ENCODE measurements at regions not wholly inside any gene's neighbourhood (a gene's known extent, or its start where the extent isn't known, plus 50 kb on each side); places are given as distances from the start of the nearest gene placed in this dataset.

DNA sequence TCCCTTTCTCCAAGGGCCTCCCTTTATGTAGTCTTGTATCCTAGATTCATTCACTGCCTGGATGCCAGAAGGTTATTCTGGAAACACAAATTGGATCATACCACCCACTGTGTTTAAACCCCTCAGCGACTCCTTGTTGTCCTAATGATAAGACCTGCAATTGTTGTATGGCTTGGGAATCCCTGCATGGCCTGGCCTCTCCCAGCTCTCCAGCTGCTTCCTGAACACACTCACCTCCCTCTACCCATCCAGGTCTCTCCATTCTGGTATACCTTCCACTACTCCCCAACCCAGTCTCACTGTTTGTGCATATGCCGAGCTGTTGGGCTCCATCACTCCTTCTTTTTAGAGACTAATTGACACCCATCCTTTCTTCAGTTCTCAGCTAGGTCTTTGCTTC, 124.3 kb upstream of the ALX4 start (continued):
- TF ChIP-seq, protein P1, sequence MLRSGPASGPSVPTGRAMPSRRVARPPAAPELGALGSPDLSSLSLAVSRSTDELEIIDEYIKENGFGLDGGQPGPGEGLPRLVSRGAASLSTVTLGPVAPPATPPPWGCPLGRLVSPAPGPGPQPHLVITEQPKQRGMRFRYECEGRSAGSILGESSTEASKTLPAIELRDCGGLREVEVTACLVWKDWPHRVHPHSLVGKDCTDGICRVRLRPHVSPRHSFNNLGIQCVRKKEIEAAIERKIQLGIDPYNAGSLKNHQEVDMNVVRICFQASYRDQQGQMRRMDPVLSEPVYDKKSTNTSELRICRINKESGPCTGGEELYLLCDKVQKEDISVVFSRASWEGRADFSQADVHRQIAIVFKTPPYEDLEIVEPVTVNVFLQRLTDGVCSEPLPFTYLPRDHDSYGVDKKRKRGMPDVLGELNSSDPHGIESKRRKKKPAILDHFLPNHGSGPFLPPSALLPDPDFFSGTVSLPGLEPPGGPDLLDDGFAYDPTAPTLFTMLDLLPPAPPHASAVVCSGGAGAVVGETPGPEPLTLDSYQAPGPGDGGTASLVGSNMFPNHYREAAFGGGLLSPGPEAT (IDR thresholded peaks at IDR 0.05; ENCODE audit: low read depth) = no peak
- TF ChIP-seq BHLHE40 (IDR thresholded peaks at IDR 0.05; ENCODE audit: borderline replicate concordance in 1 of 2, low read depth in 2 of 2, low read length in 1 of 2) = no peak

DNA sequence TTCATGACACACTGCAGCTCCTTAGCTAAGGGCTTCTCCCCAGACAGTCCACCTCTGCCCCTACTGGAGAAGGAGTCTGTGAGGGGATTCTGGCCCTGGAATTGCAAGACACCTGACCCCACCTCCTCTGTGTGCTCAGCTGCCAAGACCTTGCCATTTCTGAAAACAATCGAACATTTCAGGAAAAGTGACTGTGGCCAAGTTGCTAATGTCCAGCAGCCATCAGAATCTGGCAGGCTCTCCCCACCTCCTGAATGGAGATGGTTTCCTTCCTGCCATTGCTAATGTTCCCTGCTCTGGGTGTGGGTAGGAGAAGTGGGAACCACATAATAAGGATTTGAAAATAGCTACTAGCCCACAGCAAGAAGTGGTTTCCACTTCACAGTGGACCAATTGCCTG, 127.2 kb upstream of the ALX4 start:
- H3K4me1 ChIP-seq (ENCODE audit: control insufficient read depth, insufficient read depth, low read length) = no peaks in the 10 kb centered on the region
- RAD21 ChIA-PET (ENCODE audit: unreplicated experiment) = no interaction called here
- H3K27ac ChIP-seq (ENCODE audit: control insufficient read depth, insufficient read depth) = no peak overlapping the region
- H3K36me3 ChIP-seq (ENCODE audit: control insufficient read depth in 2 of 2, insufficient read depth in 2 of 2, low read length in 1 of 2) = no peaks in the 10 kb centered on the region
- H3K9me3 ChIP-seq (replicated peaks; ENCODE audit: control insufficient read depth, insufficient read depth, low read length) = no peaks in the 10 kb centered on the region
- H3K27me3 ChIP-seq (replicated peaks in 1 of 2; ENCODE audit: control insufficient read depth in 2 of 2, insufficient read depth in 2 of 2, low read length in 1 of 2) = peaks cover 1 to 4% of the 10 kb centered on the region in 2 experiments; a peak in 2 of 4 replicates
- CTCF ChIA-PET = interaction anchor here (0.6 to 0.8 kb wide), 2 partner anchors 10 to 62 kb away, joined by 3 read pairs; no protein-coding TSS in a partner anchor
- ATAC-seq (no peak), FAIRE-seq (no peak), DNase-seq (ENCODE audit: low read depth, low spot score) (no peak)
- in situ Hi-C loops (cut with MboI) (no loop called here), intact Hi-C loops (cut with micrococcal nuclease; ENCODE audit: unreplicated experiment) (no loop called here)
- no peak overlapping the region for H3K9ac ChIP-seq (ENCODE audit: control insufficient read depth, insufficient read depth, low read length)
- 0% methylated on average over 1 of the region's 1 CpG for WGBS (ENCODE audit: insufficient coverage, insufficient replicate concordance, low lambda C conversion rate, missing lambda C conversion rate)
- H3K4me3 ChIP-seq = no peak overlapping the region
- no peaks in the 10 kb centered on the region for H4K20me1 ChIP-seq (ENCODE audit: control insufficient read depth, insufficient read depth)
- BruUV-seq (replicated peaks) = no TSS peak
- H3K4me2 ChIP-seq (ENCODE audit: control insufficient read depth, insufficient read depth) = no peak overlapping the region
- H3K79me2 ChIP-seq (ENCODE audit: control insufficient read depth, insufficient read depth, low read length) = no peaks in the 10 kb centered on the region
- H2AFZ ChIP-seq (ENCODE audit: control insufficient read depth, low read depth, low read length) = no peak overlapping the region
- POLR2A ChIA-PET = no interaction called here
- SMC1A ChIA-PET (ENCODE audit: uncharacterized antibody, unreplicated experiment) = no interaction called here
- TF ChIP-seq RELA (IDR thresholded peaks at IDR 0.05; ENCODE audit: borderline replicate concordance, partially characterized antibody) (no peak), KLF5 (IDR thresholded peaks at IDR 0.05; ENCODE audit: partially characterized antibody) (no peak), EED (IDR thresholded peaks at IDR 0.05; ENCODE audit: low read depth) (no peak), FOXM1 (IDR thresholded peaks at IDR 0.05; ENCODE audit: low read depth, low read length) (no peak), PAX5 (IDR thresholded peaks at IDR 0.05; ENCODE audit: borderline replicate concordance, low read depth, low read length) (no peak), RCOR1 (conservative IDR thresholded peaks at IDR 0.05; ENCODE audit: low read depth, low read length) (no peak), SIX5 (IDR thresholded peaks at IDR 0.05; ENCODE audit: low read depth, low read length, severe bottlenecking) (no peak), SIN3A (IDR thresholded peaks at IDR 0.05; ENCODE audit: low read depth, low read length) (no peak), BHLHE40 (IDR thresholded peaks at IDR 0.05; ENCODE audit: borderline replicate concordance in 1 of 2, low read depth in 2 of 2, low read length in 1 of 2) (no peak), CEBPB (IDR thresholded peaks at IDR 0.05; ENCODE audit: borderline replicate concordance in 1 of 2, low read depth in 2 of 2, low read length in 2 of 2) (no peak)
- TF ChIP-seq, protein P2, sequence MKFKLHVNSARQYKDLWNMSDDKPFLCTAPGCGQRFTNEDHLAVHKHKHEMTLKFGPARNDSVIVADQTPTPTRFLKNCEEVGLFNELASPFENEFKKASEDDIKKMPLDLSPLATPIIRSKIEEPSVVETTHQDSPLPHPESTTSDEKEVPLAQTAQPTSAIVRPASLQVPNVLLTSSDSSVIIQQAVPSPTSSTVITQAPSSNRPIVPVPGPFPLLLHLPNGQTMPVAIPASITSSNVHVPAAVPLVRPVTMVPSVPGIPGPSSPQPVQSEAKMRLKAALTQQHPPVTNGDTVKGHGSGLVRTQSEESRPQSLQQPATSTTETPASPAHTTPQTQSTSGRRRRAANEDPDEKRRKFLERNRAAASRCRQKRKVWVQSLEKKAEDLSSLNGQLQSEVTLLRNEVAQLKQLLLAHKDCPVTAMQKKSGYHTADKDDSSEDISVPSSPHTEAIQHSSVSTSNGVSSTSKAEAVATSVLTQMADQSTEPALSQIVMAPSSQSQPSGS (IDR thresholded peaks at IDR 0.05; ENCODE audit: low read length) = no peak
- TF ChIP-seq, protein P3, sequence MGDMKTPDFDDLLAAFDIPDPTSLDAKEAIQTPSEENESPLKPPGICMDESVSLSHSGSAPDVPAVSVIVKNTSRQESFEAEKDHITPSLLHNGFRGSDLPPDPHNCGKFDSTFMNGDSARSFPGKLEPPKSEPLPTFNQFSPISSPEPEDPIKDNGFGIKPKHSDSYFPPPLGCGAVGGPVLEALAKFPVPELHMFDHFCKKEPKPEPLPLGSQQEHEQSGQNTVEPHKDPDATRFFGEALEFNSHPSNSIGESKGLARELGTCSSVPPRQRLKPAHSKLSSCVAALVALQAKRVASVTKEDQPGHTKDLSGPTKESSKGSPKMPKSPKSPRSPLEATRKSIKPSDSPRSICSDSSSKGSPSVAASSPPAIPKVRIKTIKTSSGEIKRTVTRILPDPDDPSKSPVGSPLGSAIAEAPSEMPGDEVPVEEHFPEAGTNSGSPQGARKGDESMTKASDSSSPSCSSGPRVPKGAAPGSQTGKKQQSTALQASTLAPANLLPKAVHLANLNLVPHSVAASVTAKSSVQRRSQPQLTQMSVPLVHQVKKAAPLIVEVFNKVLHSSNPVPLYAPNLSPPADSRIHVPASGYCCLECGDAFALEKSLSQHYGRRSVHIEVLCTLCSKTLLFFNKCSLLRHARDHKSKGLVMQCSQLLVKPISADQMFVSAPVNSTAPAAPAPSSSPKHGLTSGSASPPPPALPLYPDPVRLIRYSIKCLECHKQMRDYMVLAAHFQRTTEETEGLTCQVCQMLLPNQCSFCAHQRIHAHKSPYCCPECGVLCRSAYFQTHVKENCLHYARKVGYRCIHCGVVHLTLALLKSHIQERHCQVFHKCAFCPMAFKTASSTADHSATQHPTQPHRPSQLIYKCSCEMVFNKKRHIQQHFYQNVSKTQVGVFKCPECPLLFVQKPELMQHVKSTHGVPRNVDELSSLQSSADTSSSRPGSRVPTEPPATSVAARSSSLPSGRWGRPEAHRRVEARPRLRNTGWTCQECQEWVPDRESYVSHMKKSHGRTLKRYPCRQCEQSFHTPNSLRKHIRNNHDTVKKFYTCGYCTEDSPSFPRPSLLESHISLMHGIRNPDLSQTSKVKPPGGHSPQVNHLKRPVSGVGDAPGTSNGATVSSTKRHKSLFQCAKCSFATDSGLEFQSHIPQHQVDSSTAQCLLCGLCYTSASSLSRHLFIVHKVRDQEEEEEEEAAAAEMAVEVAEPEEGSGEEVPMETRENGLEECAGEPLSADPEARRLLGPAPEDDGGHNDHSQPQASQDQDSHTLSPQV (IDR thresholded peaks at IDR 0.05) = no peak
- TF ChIP-seq, protein P4, sequence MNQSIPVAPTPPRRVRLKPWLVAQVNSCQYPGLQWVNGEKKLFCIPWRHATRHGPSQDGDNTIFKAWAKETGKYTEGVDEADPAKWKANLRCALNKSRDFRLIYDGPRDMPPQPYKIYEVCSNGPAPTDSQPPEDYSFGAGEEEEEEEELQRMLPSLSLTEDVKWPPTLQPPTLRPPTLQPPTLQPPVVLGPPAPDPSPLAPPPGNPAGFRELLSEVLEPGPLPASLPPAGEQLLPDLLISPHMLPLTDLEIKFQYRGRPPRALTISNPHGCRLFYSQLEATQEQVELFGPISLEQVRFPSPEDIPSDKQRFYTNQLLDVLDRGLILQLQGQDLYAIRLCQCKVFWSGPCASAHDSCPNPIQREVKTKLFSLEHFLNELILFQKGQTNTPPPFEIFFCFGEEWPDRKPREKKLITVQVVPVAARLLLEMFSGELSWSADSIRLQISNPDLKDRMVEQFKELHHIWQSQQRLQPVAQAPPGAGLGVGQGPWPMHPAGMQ (IDR thresholded peaks at IDR 0.05; ENCODE audit: borderline replicate concordance) = no peak

Data from GM12878 (cell line).